H1 (cell line): ENCODE measurements at regions not wholly inside any gene's neighbourhood (a gene's known extent, or its start where the extent isn't known, plus 50 kb on each side); places are given as distances from the start of the nearest gene placed in this dataset.

Experiments
- CTCF ChIA-PET: fragments of 300-600 bp; sonication (Branson Sonifier 250); formaldehyde crosslinking; loops from one replicate; lab custom pipeline; 2021; ENCODE audit not compliant: partially characterized antibody; lab: Charles Lee
- POLR2A ChIA-PET: fragments of 300-600 bp; sonication (Branson Sonifier 250); formaldehyde crosslinking; loops from one replicate; lab custom pipeline; 2021; ENCODE audit warnings: inconsistent platforms; ENCODE audit not compliant: partially characterized antibody; lab: Charles Lee
- DNase-seq, 2 experiments: peaks; one replicate each; pipeline versions ENCODE4 v3.0.0 to v3.0.0-alpha.2; 2010 to 2022; ENCODE audit warnings: low spot score in 2 of 2, low read depth in 1 of 2, mixed read lengths in 1 of 2
- FAIRE-seq: peaks from 2 replicates; lab custom pipeline; 2011; peaks lifted over from hg19 to GRCh38; lab: Jason Lieb, UNC
- H2AFZ ChIP-seq: 2 replicates; pipeline ENCODE4 v1.8.1; 2012; ENCODE audit warnings: low read length, inconsistent platforms
- H2AK5ac ChIP-seq: 2 replicates; pipeline ENCODE4 v1.6.1; 2013; ENCODE audit warnings: low read depth, low read length
- H2BK120ac ChIP-seq: replicated peaks from 2 replicates; pipeline ENCODE3; 2013; ENCODE audit warnings: low read depth, low read length, inconsistent platforms
- H2BK12ac ChIP-seq: 2 replicates; pipeline ENCODE4 v1.6.1; 2013; ENCODE audit warnings: low read depth, low read length
- H2BK15ac ChIP-seq: 2 replicates; pipeline ENCODE4 v1.6.1; 2013; ENCODE audit warnings: low read length
- H2BK20ac ChIP-seq: 2 replicates; pipeline ENCODE4 v1.6.1; 2013; ENCODE audit warnings: low read length
- H2BK5ac ChIP-seq: 2 replicates; pipeline ENCODE4 v1.6.1; 2013; ENCODE audit warnings: low read depth, low read length
- H3K14ac ChIP-seq: 2 replicates; pipeline ENCODE4 v1.6.1; 2013; ENCODE audit warnings: inconsistent platforms; ENCODE audit not compliant: insufficient read length
- H3K18ac ChIP-seq: 2 replicates; pipeline ENCODE4 v1.6.1; 2013; ENCODE audit warnings: low read length; ENCODE audit errors: extremely low read depth
- H3K23ac ChIP-seq: 2 replicates; pipeline ENCODE4 v1.6.1; 2013; ENCODE audit warnings: inconsistent platforms; ENCODE audit not compliant: insufficient read length
- H3K23me2 ChIP-seq: 2 replicates; pipeline ENCODE4 v1.6.1; 2013; ENCODE audit warnings: low read depth, low read length
- H3K27ac ChIP-seq: 2 replicates; pipeline ENCODE4 v1.6.1; 2011; ENCODE audit warnings: low read depth, low read length, inconsistent platforms
- H3K27me3 ChIP-seq, 4 experiments: replicated peaks in 1 of 4; 1 replicate in 1 of 4; 2 replicates in 3 of 4; pipeline versions ENCODE4 v1.6.1 to v1.8.1; 2011 to 2013; ENCODE audit warnings: low read length in 3 of 4, mild to moderate bottlenecking in 3 of 4, inconsistent platforms in 2 of 4, mixed read lengths in 2 of 4, moderate library complexity in 1 of 4; ENCODE audit not compliant: control insufficient read depth in 3 of 4, insufficient read depth in 3 of 4; ENCODE audit errors: extremely low read depth in 1 of 4
- H3K36me3 ChIP-seq, 4 experiments: 2 replicates each; pipeline versions ENCODE4 v1.6.1 to v1.8.1; 2011 to 2013; ENCODE audit warnings: mild to moderate bottlenecking in 4 of 4, low read length in 3 of 4, moderate library complexity in 2 of 4, control low read depth in 1 of 4, inconsistent platforms in 1 of 4; ENCODE audit not compliant: insufficient read depth in 4 of 4, control insufficient read depth in 2 of 4
- H3K4ac ChIP-seq: replicated peaks from 2 replicates; pipeline ENCODE3; 2013; ENCODE audit warnings: low read length, low read depth, mixed read lengths, inconsistent platforms; ENCODE audit not compliant: insufficient read length
- H3K4me1 ChIP-seq, 4 experiments: replicated peaks in 1 of 4; 1 replicate in 1 of 4; 2 replicates in 3 of 4; pipeline versions ENCODE4 v1.6.1 to v1.8.1; 2011 to 2013; ENCODE audit warnings: low read length in 3 of 4, inconsistent platforms in 2 of 4, mixed read lengths in 1 of 4; ENCODE audit not compliant: insufficient read depth in 4 of 4, control insufficient read depth in 3 of 4
- H3K4me2 ChIP-seq, 2 experiments: 2 replicates each; pipeline versions ENCODE4 v1.6.1 to v1.8.1; 2011 to 2013; ENCODE audit warnings: low read depth in 2 of 2, low read length in 2 of 2, control low read depth in 1 of 2, inconsistent platforms in 1 of 2, mild to moderate bottlenecking in 1 of 2; ENCODE audit not compliant: insufficient read depth in 1 of 2
- H3K4me3 ChIP-seq, 4 experiments: fragments of 200-600, 300-600 bp in 1 of 4; sonication (generic), shearing (Covaris generic), sonication (Bioruptor Twin) in 1 of 4; 2 replicates each; pipeline versions ENCODE4 v1.5.1 to v1.8.1; 2011 to 2016; ENCODE audit warnings: low read length in 4 of 4, low read depth in 3 of 4, control low read depth in 2 of 4, inconsistent platforms in 2 of 4, mild to moderate bottlenecking in 2 of 4, mixed read lengths in 1 of 4, moderate library complexity in 1 of 4; ENCODE audit not compliant: insufficient read depth in 2 of 4; ENCODE audit errors: extremely low read depth in 1 of 4
- H3K56ac ChIP-seq: replicated peaks from 2 replicates; pipeline ENCODE3; 2013; ENCODE audit warnings: low read depth, mild to moderate bottlenecking, mixed read lengths, low read length, inconsistent platforms; ENCODE audit not compliant: insufficient read length
- H3K79me1 ChIP-seq: 2 replicates; pipeline ENCODE4 v1.6.1; 2013; ENCODE audit warnings: low read depth, low read length, control low read depth
- H3K79me2 ChIP-seq, 2 experiments: 2 replicates each; pipeline versions ENCODE4 v1.6.1 to v1.8.1; 2012 to 2013; ENCODE audit warnings: low read length in 2 of 2, mild to moderate bottlenecking in 2 of 2, inconsistent platforms in 1 of 2; ENCODE audit not compliant: insufficient read depth in 2 of 2, control insufficient read depth in 1 of 2
- H3K9ac ChIP-seq, 4 experiments: replicated peaks in 1 of 4; 1 replicate in 1 of 4; 2 replicates in 3 of 4; pipeline versions ENCODE4 v1.6.1 to v1.8.1; 2011 to 2013; ENCODE audit warnings: low read depth in 3 of 4, low read length in 3 of 4, control low read depth in 2 of 4, mild to moderate bottlenecking in 2 of 4, moderate library complexity in 2 of 4, inconsistent platforms in 1 of 4; ENCODE audit errors: extremely low read depth in 1 of 4
- H3K9me3 ChIP-seq, 2 experiments: 2 replicates each; pipeline versions ENCODE4 v1.6.1 to v1.8.1; 2012 to 2013; ENCODE audit warnings: mild to moderate bottlenecking in 2 of 2, moderate library complexity in 2 of 2, control low read depth in 1 of 2, inconsistent platforms in 1 of 2, low read depth in 1 of 2, low read length in 1 of 2, mixed read lengths in 1 of 2; ENCODE audit not compliant: insufficient read depth in 2 of 2
- H4K20me1 ChIP-seq, 2 experiments: replicated peaks in 1 of 2; 2 replicates each; pipeline versions ENCODE3 to v1.8.1; 2011 to 2013; ENCODE audit warnings: inconsistent platforms in 2 of 2, low read length in 2 of 2, mild to moderate bottlenecking in 1 of 2; ENCODE audit not compliant: insufficient read depth in 2 of 2, control insufficient read depth in 1 of 2
- H4K5ac ChIP-seq: 2 replicates; pipeline ENCODE4 v1.6.1; 2013; ENCODE audit warnings: low read length, low read depth, mixed read lengths, inconsistent platforms; ENCODE audit not compliant: insufficient read length
- H4K8ac ChIP-seq: 2 replicates; pipeline ENCODE4 v1.8.0; 2013; ENCODE audit warnings: mild to moderate bottlenecking, moderate library complexity, low read length, inconsistent platforms; ENCODE audit not compliant: insufficient read depth; ENCODE audit errors: extremely low read depth
- H4K91ac ChIP-seq: replicated peaks from 2 replicates; pipeline ENCODE3; 2013; ENCODE audit warnings: low read length, mixed read lengths, inconsistent platforms; ENCODE audit not compliant: insufficient read length
- HDAC2 ChIP-seq, 2 experiments: fragments of 300-600 bp in 1 of 2; sonication (generic) in 1 of 2; IDR thresholded peaks; 2 replicates each; pipeline ENCODE4 v1.6.1; 2011 to 2012; ENCODE audit warnings: low read depth in 2 of 2, low read length in 2 of 2, mild to moderate bottlenecking in 2 of 2, moderate library complexity in 2 of 2, borderline replicate concordance in 1 of 2, inconsistent platforms in 1 of 2
- HDAC6 ChIP-seq: IDR thresholded peaks from one replicate; pipeline ENCODE4 v1.7.1; 2012; ENCODE audit warnings: low read depth, mild to moderate bottlenecking, inconsistent platforms, low read length, moderate library complexity
- RNF2 ChIP-seq: fragments of 200-900, 300-1000 bp; sonication (generic); IDR thresholded peaks from 2 replicates; pipeline ENCODE4 v1.7.1; 2016; ENCODE audit warnings: borderline replicate concordance, low read depth, mild to moderate bottlenecking, antibody characterized with exemption, low read length; ENCODE audit not compliant: poor library complexity, severe bottlenecking; ENCODE audit errors: missing control alignments
- SP2 ChIP-seq: IDR thresholded peaks from 2 replicates; pipeline ENCODE4 v1.6.1; 2012; ENCODE audit warnings: mild to moderate bottlenecking, low read length, inconsistent platforms
- SP4 ChIP-seq: IDR thresholded peaks from 2 replicates; pipeline ENCODE4 v1.6.1; 2012; ENCODE audit warnings: low read length, inconsistent platforms
- SUZ12 ChIP-seq: fragments of 200-600 bp; sonication (generic); IDR thresholded peaks from 2 replicates; pipeline ENCODE4 v1.6.1; 2012; ENCODE audit warnings: mild to moderate bottlenecking, inconsistent platforms, low read length, moderate library complexity, mixed read lengths
- whole genome bisulfite sequencing, 2 experiments: shearing (Covaris generic) in 1 of 2; methylation state at CpG; one replicate each; pipeline versions ENCODE4 v1.1.6 to v1.1.7; 2013 to 2015; ENCODE audit warnings: low lambda C conversion rate in 2 of 2, mixed read lengths in 2 of 2, inconsistent platforms in 1 of 2, low coverage in 1 of 2, missing lambda C conversion rate in 1 of 2; ENCODE audit not compliant: insufficient replicate concordance in 2 of 2, insufficient coverage in 1 of 2, insufficient read length in 1 of 2; ENCODE audit errors: extremely low coverage in 1 of 2, missing lambda C conversion rate in 1 of 2; 5-methylcytosine and 5-hydroxymethylcytosine counted together

DNA sequence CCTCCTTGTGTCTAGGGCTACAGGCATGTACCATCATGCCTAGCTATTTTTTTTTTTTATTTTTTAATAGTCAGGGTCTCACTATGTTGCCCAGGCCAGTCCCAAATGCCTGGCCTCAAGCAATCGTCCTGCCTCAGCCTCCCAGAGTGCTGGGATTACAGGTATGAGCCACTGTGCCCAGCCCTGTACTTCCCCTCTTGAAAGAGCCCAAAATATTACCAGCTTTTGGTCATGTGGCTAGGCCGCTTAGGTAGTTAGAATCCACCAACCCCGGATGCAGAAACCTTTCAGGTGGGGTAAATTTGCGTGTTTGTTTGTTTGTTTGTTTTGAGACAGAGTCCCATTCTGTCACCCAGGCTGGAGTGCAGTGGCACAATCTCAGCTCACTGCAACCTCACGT, 132.8 kb upstream of the C2CD4B start:
- H2AFZ ChIP-seq, result peak overlapping the region; percentile 63; the same call in 1 of the 2 replicates
- H4K5ac ChIP-seq, result peak overlapping the region; percentile 18
- no peaks in the 10 kb centered on the region for H3K9me3 ChIP-seq
- H3K4me1 ChIP-seq, result peaks cover 4 to 25% (median 15%) of the 10 kb centered on the region in 4 experiments; a peak in 6 of 7 replicates
- H2BK5ac ChIP-seq, result peak overlapping the region; percentile 79; the same call in 1 of the 2 replicates
- H4K91ac ChIP-seq, result no peak overlapping the region
- H2BK20ac ChIP-seq, result peak overlapping the region; percentile 72; the same call in 1 of the 2 replicates
- H2BK15ac ChIP-seq, result no peak overlapping the region
- no peaks in the 10 kb centered on the region for H3K27me3 ChIP-seq
- H3K36me3 ChIP-seq, result no peaks in the 10 kb centered on the region
- no peaks in the 10 kb centered on the region for H4K20me1 ChIP-seq
- DNase-seq (no peak), FAIRE-seq (no peak)
- H3K56ac ChIP-seq, result no peak overlapping the region
- no peak overlapping the region for H3K14ac ChIP-seq
- no peaks in the 10 kb centered on the region for H3K23me2 ChIP-seq
- peak overlapping the region; percentile 45; the same call in 1 of the 2 replicates for H2BK12ac ChIP-seq
- H3K23ac ChIP-seq, result no peak overlapping the region
- POLR2A ChIA-PET, result no interaction called here
- no peaks in the 10 kb centered on the region for H3K79me1 ChIP-seq
- H3K27ac ChIP-seq, result no peak overlapping the region
- H3K9ac ChIP-seq, result no peak overlapping the region
- no peak overlapping the region for H4K8ac ChIP-seq
- H2BK120ac ChIP-seq, result no peak overlapping the region
- H3K4me2 ChIP-seq, result no peak overlapping the region
- TF ChIP-seq RNF2 (no peak), SP4 (no peak), SUZ12 (no peak), HDAC6 (no peak), HDAC2 (IDR thresholded peaks at IDR 0.05; ENCODE audit: borderline replicate concordance in 1 of 2, low read depth in 2 of 2, low read length in 2 of 2) (no peak), SP2 (no peak)
- CTCF ChIA-PET, result interaction anchor here (0.7 to 2.9 kb wide), 3 partner anchors 9 to 256 kb away, joined by 3 to 17 read pairs (median 4); no protein-coding TSS in a partner anchor
- H3K4me3 ChIP-seq, result no peak overlapping the region
- WGBS, 2 experiments, result 92% methylated on average over 5 of the region's 5 CpGs; no CpG with 5 or more reads in 1 of the 2 experiments
- no peaks in the 10 kb centered on the region for H3K79me2 ChIP-seq
- 0 out of 2 replicates have a peak overlapping the region, but pooled peaks have one; percentile 52 for H3K18ac ChIP-seq
- H3K4ac ChIP-seq, result no peak overlapping the region
- H2AK5ac ChIP-seq, result peak overlapping the region; percentile 26; the same call in 1 of the 2 replicates
